Upper lobe of left lung (tissue), 6 donors: ENCODE measurements at regions not wholly inside any gene's neighbourhood (a gene's known extent, or its start where the extent isn't known, plus 50 kb on each side); places are given as distances from the start of the nearest gene placed in this dataset.

Experiments
- ATAC-seq, 2 donors: fragments of 200-7000 bp; cut with Tn5 transposase; one replicate each; pipeline ENCODE4 v1.9.1; 2022; ENCODE audit warnings: mild to moderate bottlenecking in 2 of 2, moderate library complexity in 2 of 2; ENCODE audit not compliant: low FRiP score in 2 of 2
- DNase-seq, 2 donors: peaks; one replicate each; pipeline ENCODE4 v3.0.0-alpha.2; 2019 to 2020
- H3K27ac ChIP-seq, 4 donors: fragments of 200-600 bp; sonication (generic); one replicate each; pipeline ENCODE4 v1.5.1; 2016 to 2019
- H3K27me3 ChIP-seq, 4 donors: fragments of 200-600 bp; sonication (generic); one replicate each; pipeline ENCODE4 v1.5.1; 2017 to 2019
- H3K36me3 ChIP-seq, 4 donors: fragments of 200-600 bp; sonication (generic); one replicate each; pipeline ENCODE4 v1.5.1; 2016 to 2019
- H3K4me1 ChIP-seq, 4 donors: fragments of 200-600 bp; sonication (generic); one replicate each; pipeline ENCODE4 v1.5.1; 2018 to 2019
- H3K4me3 ChIP-seq, 4 donors: fragments of 200-600 bp; sonication (generic); one replicate each; pipeline ENCODE4 v1.5.1; 2017 to 2019; ENCODE audit warnings: mild to moderate bottlenecking in 2 of 4, moderate library complexity in 1 of 4
- H3K9me3 ChIP-seq, 4 donors: fragments of 200-600 bp; sonication (generic); one replicate each; pipeline ENCODE4 v1.5.1; 2018 to 2019
- EP300 ChIP-seq, 4 donors: sonication (generic); formaldehyde crosslinking; IDR thresholded peaks; one replicate each; pipeline ENCODE4 v1.5.1; 2017; ENCODE audit warnings: antibody characterized with exemption in 4 of 4, control low read depth in 2 of 4
- POLR2A ChIP-seq, 4 donors: fragments of 450-650 bp; IDR thresholded peaks; one replicate each; pipeline ENCODE4 v1.5.1; 2016 to 2017; ENCODE audit warnings: antibody characterized with exemption in 4 of 4, mild to moderate bottlenecking in 2 of 4
- POLR2AphosphoS5 ChIP-seq, 2 donors: sonication (generic); formaldehyde crosslinking; IDR thresholded peaks; one replicate each; pipeline ENCODE4 v1.5.1; 2017; ENCODE audit warnings: antibody characterized with exemption in 2 of 2
- WGBS, 2 donors: methylation state at CpG; one replicate each; pipeline ENCODE4 v1.1.5; 2017 to 2018; 5-methylcytosine and 5-hydroxymethylcytosine counted together
- TF ChIP-seq, protein P1 (sequence below), 6 experiments: fragments of 450-650 bp in 4 of 6; fragments of 200-600 bp in 2 of 6; sonication (generic) in 2 of 6; IDR thresholded peaks; one replicate each; pipeline ENCODE4 v1.5.1; 2016 to 2019; ENCODE audit warnings: antibody characterized with exemption in 6 of 6
- donor health status: DM: no; HTN: no; CAD: no; lungs with moderate emphysema.
- donor health status: DM: no; HTN: yes; CAD: no; lungs with severe emphysema.

DNA sequence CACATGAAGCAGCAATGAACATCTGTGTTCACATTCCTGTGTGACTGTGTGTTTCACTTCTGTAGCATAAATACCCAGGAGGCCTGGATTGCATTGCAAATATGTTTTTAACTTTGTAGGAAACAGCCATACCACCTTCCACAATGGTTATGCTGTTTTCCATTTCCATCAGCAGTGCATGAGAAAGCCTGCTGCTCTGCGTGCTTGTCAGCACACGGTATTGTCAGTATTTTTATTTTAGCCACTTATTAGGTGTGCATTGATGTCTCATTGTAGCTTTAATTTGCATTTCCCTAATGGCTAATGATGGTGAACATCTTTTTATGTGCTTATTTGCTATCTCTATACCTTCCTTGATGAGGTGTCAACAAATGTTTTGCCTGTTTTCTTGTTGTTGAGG lies 355.9 kb downstream of the TRIML1 start:
- 64 to 98% methylated on average over 2 of the region's 2 CpGs for WGBS, 2 donors
- Histone ChIP-seq H3K36me3 (no peaks in the 10 kb centered on the region), H3K4me3 (no peak overlapping the region), H3K9me3 (peaks cover 0 to 5% (median 0%) of the 10 kb centered on the region in 4 donors), H3K4me1 (no peaks in the 10 kb centered on the region), H3K27me3 (no peaks in the 10 kb centered on the region), H3K27ac (no peak overlapping the region)
- ATAC-seq (no peak), DNase-seq (no peak)
- TF ChIP-seq POLR2AphosphoS5 (IDR thresholded peaks at IDR 0.05) (no peak), POLR2A (IDR thresholded peaks at IDR 0.05) (no peak), EP300 (IDR thresholded peaks at IDR 0.05) (no peak)
- TF ChIP-seq, protein P1, sequence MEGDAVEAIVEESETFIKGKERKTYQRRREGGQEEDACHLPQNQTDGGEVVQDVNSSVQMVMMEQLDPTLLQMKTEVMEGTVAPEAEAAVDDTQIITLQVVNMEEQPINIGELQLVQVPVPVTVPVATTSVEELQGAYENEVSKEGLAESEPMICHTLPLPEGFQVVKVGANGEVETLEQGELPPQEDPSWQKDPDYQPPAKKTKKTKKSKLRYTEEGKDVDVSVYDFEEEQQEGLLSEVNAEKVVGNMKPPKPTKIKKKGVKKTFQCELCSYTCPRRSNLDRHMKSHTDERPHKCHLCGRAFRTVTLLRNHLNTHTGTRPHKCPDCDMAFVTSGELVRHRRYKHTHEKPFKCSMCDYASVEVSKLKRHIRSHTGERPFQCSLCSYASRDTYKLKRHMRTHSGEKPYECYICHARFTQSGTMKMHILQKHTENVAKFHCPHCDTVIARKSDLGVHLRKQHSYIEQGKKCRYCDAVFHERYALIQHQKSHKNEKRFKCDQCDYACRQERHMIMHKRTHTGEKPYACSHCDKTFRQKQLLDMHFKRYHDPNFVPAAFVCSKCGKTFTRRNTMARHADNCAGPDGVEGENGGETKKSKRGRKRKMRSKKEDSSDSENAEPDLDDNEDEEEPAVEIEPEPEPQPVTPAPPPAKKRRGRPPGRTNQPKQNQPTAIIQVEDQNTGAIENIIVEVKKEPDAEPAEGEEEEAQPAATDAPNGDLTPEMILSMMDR (IDR thresholded peaks at IDR 0.05), result no peak

DNA sequence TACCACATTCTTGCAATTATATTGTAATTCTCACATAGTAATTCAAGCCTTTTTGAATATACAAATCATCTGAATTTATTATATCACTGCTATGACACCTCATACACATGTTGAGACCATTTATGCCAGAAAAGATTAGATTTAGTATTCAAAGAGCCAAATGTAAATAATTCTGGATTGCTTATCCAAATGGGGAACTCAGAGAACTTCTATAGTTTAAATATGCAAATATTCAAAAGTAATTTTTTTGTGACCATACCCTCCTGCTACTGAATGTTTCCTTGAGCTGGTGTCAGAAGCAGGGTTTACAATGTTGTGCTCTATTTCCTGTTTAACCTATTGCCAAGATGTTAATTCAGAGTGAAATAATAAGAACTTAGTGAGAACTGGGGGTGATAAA lies 372.2 kb downstream of the TRIML1 start:
- ATAC-seq (no peak), DNase-seq (no peak)
- Histone ChIP-seq H3K27me3 (no peaks in the 10 kb centered on the region), H3K4me3 (no peak overlapping the region), H3K36me3 (no peaks in the 10 kb centered on the region), H3K9me3 (no peaks in the 10 kb centered on the region), H3K27ac (no peak overlapping the region), H3K4me1 (no peaks in the 10 kb centered on the region)
- TF ChIP-seq POLR2AphosphoS5 (IDR thresholded peaks at IDR 0.05) (no peak), EP300 (IDR thresholded peaks at IDR 0.05) (no peak), POLR2A (IDR thresholded peaks at IDR 0.05) (no peak)
- TF ChIP-seq, protein P1 (IDR thresholded peaks at IDR 0.05), result no peak

DNA sequence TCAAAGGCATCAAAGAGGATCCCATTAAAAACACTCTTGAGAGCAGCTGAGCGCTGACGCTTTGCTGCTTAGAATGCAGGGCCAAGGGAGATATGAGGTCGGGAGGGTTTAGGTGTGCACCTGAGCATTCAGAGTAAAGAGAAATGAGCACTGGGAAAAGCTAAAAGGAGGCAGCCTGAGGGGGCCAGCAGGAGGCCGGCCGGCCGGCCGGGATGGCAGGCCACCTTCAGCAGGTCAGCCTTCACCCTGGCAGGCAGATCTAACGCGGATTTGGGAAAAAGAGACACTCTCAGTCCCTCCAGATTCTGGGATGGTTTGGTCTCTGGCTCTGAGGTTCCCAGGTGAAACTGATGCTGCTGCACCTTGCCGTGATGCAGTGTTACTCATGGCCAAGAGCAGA lies 393.5 kb downstream of the TRIML1 start:
- WGBS, 2 donors, result 78 to 89% methylated on average over 8 to 10 of the region's 10 CpGs
- Histone ChIP-seq H3K27me3 (no peaks in the 10 kb centered on the region), H3K36me3 (no peaks in the 10 kb centered on the region), H3K9me3 (no peaks in the 10 kb centered on the region), H3K27ac (no peak overlapping the region), H3K4me3 (no peak overlapping the region), H3K4me1 (no peaks in the 10 kb centered on the region)
- TF ChIP-seq EP300 (IDR thresholded peaks at IDR 0.05), result no peak
- TF ChIP-seq POLR2A (IDR thresholded peaks at IDR 0.05), result no peak
- TF ChIP-seq, protein P1 (IDR thresholded peaks at IDR 0.05), result no peak
- TF ChIP-seq POLR2AphosphoS5 (IDR thresholded peaks at IDR 0.05), result no peak
- no peak for ATAC-seq
- peak in 1 of 2 donors; percentile 71 for DNase-seq

DNA sequence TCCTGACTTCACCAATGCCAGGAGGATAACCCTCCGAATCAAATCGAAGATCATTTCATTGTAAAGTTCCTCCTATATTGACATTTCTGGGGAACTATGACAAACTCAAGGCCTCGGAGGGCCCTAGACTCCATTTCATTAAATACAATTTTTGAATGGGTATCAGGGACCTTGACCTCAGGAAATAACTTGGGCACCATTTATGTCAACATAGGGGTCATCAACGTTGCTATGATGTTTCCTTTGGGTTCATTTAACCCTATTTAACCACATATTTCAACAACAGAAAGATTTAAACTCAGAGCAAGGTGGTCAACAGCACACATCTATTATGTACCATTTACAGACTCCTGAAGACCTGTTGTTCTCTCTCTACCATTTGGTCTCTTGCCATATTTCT lies 395.1 kb downstream of the TRIML1 start:
- no peaks in the 10 kb centered on the region for H3K36me3 ChIP-seq
- no peak overlapping the region for H3K27ac ChIP-seq
- no peaks in the 10 kb centered on the region for H3K4me1 ChIP-seq
- H3K27me3 ChIP-seq, result no peaks in the 10 kb centered on the region
- no peak overlapping the region for H3K4me3 ChIP-seq
- ATAC-seq (no peak), DNase-seq (no peak)
- no peaks in the 10 kb centered on the region for H3K9me3 ChIP-seq
- TF ChIP-seq POLR2A (IDR thresholded peaks at IDR 0.05) (no peak), POLR2AphosphoS5 (IDR thresholded peaks at IDR 0.05) (no peak)
- TF ChIP-seq, protein P1 (IDR thresholded peaks at IDR 0.05), result no peak
- 56 to 67% methylated on average over 4 of the region's 4 CpGs for WGBS, 2 donors

DNA sequence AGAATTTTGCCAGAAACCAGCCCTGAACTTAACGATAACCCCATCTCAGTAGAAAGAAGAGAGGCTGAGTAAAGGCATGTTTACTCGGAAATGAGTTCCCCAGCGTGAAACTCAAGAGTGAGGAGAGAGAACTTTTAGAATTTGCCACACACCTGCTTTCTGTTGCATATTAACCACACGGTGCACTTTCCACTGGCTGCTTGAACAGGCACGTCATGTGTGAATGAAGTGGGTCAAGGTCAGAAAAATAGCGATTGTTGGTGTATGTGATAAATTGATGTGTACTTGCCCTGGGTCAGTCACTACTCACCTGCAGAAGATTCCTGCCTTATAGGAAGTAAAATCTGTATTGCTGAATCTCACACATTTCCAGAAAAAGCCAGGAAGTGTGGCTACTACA lies 395.7 kb downstream of the TRIML1 start:
- TF ChIP-seq EP300 (IDR thresholded peaks at IDR 0.05) (no peak), POLR2A (IDR thresholded peaks at IDR 0.05) (no peak), POLR2AphosphoS5 (IDR thresholded peaks at IDR 0.05) (no peak)
- TF ChIP-seq, protein P1 (IDR thresholded peaks at IDR 0.05), result no peak
- DNase-seq (no peak), ATAC-seq (no peak)
- WGBS, 2 donors, result 53 to 59% methylated on average over 6 of the region's 6 CpGs
- no peaks in the 10 kb centered on the region for H3K27me3 ChIP-seq
- no peak overlapping the region for H3K27ac ChIP-seq
- H3K4me1 ChIP-seq, result no peaks in the 10 kb centered on the region
- H3K4me3 ChIP-seq, result no peak overlapping the region
- no peaks in the 10 kb centered on the region for H3K36me3 ChIP-seq
- no peaks in the 10 kb centered on the region for H3K9me3 ChIP-seq
